ENCODE measurements at regions not wholly inside any gene's neighbourhood (a gene's known extent, or its start where the extent isn't known, plus 50 kb on each side); places are given as distances from the start of the nearest gene placed in this dataset.

DNA sequence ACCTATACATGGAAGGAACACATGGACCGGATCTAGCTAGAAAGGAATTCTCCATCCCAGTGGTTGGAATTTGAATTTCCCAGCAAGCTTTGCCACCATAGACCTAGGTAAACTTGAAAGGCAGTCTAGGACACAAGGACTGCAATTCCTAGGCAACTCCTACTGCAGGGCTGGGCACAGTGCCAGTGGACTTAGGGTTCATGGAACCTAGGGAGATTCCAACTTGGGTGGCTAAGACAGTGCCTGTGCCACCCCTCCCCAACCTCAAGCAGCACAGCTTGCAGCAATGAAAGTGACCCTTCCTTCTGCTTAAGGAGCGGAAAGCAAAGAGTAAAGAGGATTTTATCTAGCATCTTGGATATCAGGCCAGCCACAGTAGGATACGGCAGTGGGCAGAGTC, 663.3 kb downstream of the ELAVL2 start:
- intact Hi-C loops (cut with micrococcal nuclease; ENCODE audit: unreplicated experiment): no loop called here
- Histone ChIP-seq H3K79me2 (ENCODE audit: insufficient read depth, low read depth, low read length) (no peaks in the 10 kb centered on the region), H3K4me3 (ENCODE audit: low read depth, low read length, poor library complexity, severe bottlenecking) (no peak overlapping the region), H3K4me1 (ENCODE audit: insufficient read depth, low read length, poor library complexity, severe bottlenecking) (no peaks in the 10 kb centered on the region), H3K4me2 (ENCODE audit: low read length) (no peak overlapping the region), H4K20me1 (ENCODE audit: insufficient read depth, low read length) (no peaks in the 10 kb centered on the region), H3K9me3 (ENCODE audit: low read length) (no peaks in the 10 kb centered on the region), H3K9me2 (ENCODE audit: insufficient read depth, low read length) (no peaks in the 10 kb centered on the region), H3K36me3 (ENCODE audit: insufficient read depth, low read length) (no peaks in the 10 kb centered on the region), H3K27ac (ENCODE audit: low read depth, low read length, poor library complexity, severe bottlenecking) (no peak overlapping the region), H2AFZ (ENCODE audit: low read length) (no peak overlapping the region)
- ChIA-PET POLR2A (no interaction called here), CTCF (ENCODE audit: unreplicated experiment) (no interaction called here)
- no peak for TF ChIP-seq EZH2phosphoT487 (IDR thresholded peaks at IDR 0.05; ENCODE audit: borderline replicate concordance, low read depth, low read length)
- TF ChIP-seq CTCF (conservative IDR thresholded peaks at IDR 0.05; ENCODE audit: low read length): no peak
- DNase-seq (ENCODE audit: low spot score): no peak
- no TSS peak for BruUV-seq (replicated peaks)

- H3K4me2 ChIP-seq (ENCODE audit: low read length): no peak overlapping the region
- no TSS peak for BruUV-seq (replicated peaks)
- no peak for TF ChIP-seq CTCF (conservative IDR thresholded peaks at IDR 0.05; ENCODE audit: low read length)
- no peak for TF ChIP-seq EZH2phosphoT487 (IDR thresholded peaks at IDR 0.05; ENCODE audit: borderline replicate concordance, low read depth, low read length)
- H3K36me3 ChIP-seq (ENCODE audit: insufficient read depth, low read length): no peaks in the 10 kb centered on the region
- H3K4me3 ChIP-seq (ENCODE audit: low read depth, low read length, poor library complexity, severe bottlenecking): no peak overlapping the region
- DNase-seq (ENCODE audit: low spot score): no peak
- H3K4me1 ChIP-seq (ENCODE audit: insufficient read depth, low read length, poor library complexity, severe bottlenecking): no peaks in the 10 kb centered on the region
- ChIA-PET CTCF (ENCODE audit: unreplicated experiment) (no interaction called here), POLR2A (no interaction called here)
- no peak overlapping the region for H3K27ac ChIP-seq (ENCODE audit: low read depth, low read length, poor library complexity, severe bottlenecking)
- H3K9me2 ChIP-seq (ENCODE audit: insufficient read depth, low read length): no peaks in the 10 kb centered on the region
- no peaks in the 10 kb centered on the region for H4K20me1 ChIP-seq (ENCODE audit: insufficient read depth, low read length)
- intact Hi-C loops (cut with micrococcal nuclease; ENCODE audit: unreplicated experiment): no loop called here
- H3K9me3 ChIP-seq (ENCODE audit: low read length): no peaks in the 10 kb centered on the region
- H3K79me2 ChIP-seq (ENCODE audit: insufficient read depth, low read depth, low read length): no peaks in the 10 kb centered on the region
- no peak overlapping the region for H2AFZ ChIP-seq (ENCODE audit: low read length)
Measured at GRCh38 chr9:23171479-23171878, 654.6 kb downstream of the ELAVL2 start.

- ChIA-PET CTCF (ENCODE audit: unreplicated experiment) (no interaction called here), POLR2A (no interaction called here)
- no peaks in the 10 kb centered on the region for H3K79me2 ChIP-seq (ENCODE audit: insufficient read depth, low read depth, low read length)
- intact Hi-C loops (cut with micrococcal nuclease; ENCODE audit: unreplicated experiment): no loop called here
- no peak overlapping the region for H3K4me3 ChIP-seq (ENCODE audit: low read depth, low read length, poor library complexity, severe bottlenecking)
- no peak overlapping the region for H3K27ac ChIP-seq (ENCODE audit: low read depth, low read length, poor library complexity, severe bottlenecking)
- no peak overlapping the region for H2AFZ ChIP-seq (ENCODE audit: low read length)
- H3K4me2 ChIP-seq (ENCODE audit: low read length): no peak overlapping the region
- BruUV-seq (replicated peaks): no TSS peak
- no peaks in the 10 kb centered on the region for H3K9me2 ChIP-seq (ENCODE audit: insufficient read depth, low read length)
- DNase-seq (ENCODE audit: low spot score): no peak
- TF ChIP-seq CTCF (conservative IDR thresholded peaks at IDR 0.05; ENCODE audit: low read length): no peak
- no peak for TF ChIP-seq EZH2phosphoT487 (IDR thresholded peaks at IDR 0.05; ENCODE audit: borderline replicate concordance, low read depth, low read length)
- H4K20me1 ChIP-seq (ENCODE audit: insufficient read depth, low read length): no peaks in the 10 kb centered on the region
- no peaks in the 10 kb centered on the region for H3K4me1 ChIP-seq (ENCODE audit: insufficient read depth, low read length, poor library complexity, severe bottlenecking)
- no peaks in the 10 kb centered on the region for H3K9me3 ChIP-seq (ENCODE audit: low read length)
- no peaks in the 10 kb centered on the region for H3K36me3 ChIP-seq (ENCODE audit: insufficient read depth, low read length)
Measured at GRCh38 chr9:23172206-23172605, 653.8 kb downstream of the ELAVL2 start.

All from OCI-LY7 (cell line).